Heart left ventricle (tissue), 16 donors: ENCODE measurements at regions not wholly inside any gene's neighbourhood (a gene's known extent, or its start where the extent isn't known, plus 50 kb on each side); places are given as distances from the start of the nearest gene placed in this dataset.
"Not testable (repeated sequence)": the region's sequence is repeated elsewhere in the genome, so short reads cannot be mapped to it uniquely, and the experiment has no call there.

Source experiments
- ATAC-seq, 4 donors: fragments of 200-7000 bp; cut with Tn5 transposase; one replicate each; pipeline ENCODE4 v1.9.1; 2020 to 2022; ENCODE audit warnings: moderate library complexity in 4 of 4, mild to moderate bottlenecking in 3 of 4, moderate number of reproducible peaks in 1 of 4
- DNase-seq, 5 donors: peaks; one replicate each; pipeline ENCODE4 v3.0.0-alpha.2; 2020
- H3K27ac ChIP-seq, 12 donors: fragments of 200-600 bp; sonication (generic) in 4 of 12; one replicate each; pipeline versions ENCODE4 v1.5.0 to v1.8.0; 2016 to 2022; ENCODE audit warnings: mild to moderate bottlenecking in 2 of 12
- H3K27me3 ChIP-seq, 9 donors: fragments of 200-600 bp; sonication (generic) in 2 of 9; one replicate each; pipeline versions ENCODE4 v1.5.1 to v1.8.0; 2016 to 2022; ENCODE audit warnings: mild to moderate bottlenecking in 3 of 9
- H3K36me3 ChIP-seq, 9 donors: fragments of 200-600 bp; sonication (generic) in 2 of 9; one replicate each; pipeline versions ENCODE4 v1.5.0 to v1.8.0; 2018 to 2022; ENCODE audit warnings: mild to moderate bottlenecking in 2 of 9
- H3K4me1 ChIP-seq, 12 donors: fragments of 200-600 bp; sonication (generic) in 4 of 12; one replicate each; pipeline versions ENCODE4 v1.5.0 to v1.8.0; 2016 to 2022; ENCODE audit warnings: mild to moderate bottlenecking in 3 of 12
- H3K4me3 ChIP-seq, 12 donors: fragments of 200-600 bp; sonication (generic) in 4 of 12; one replicate each; pipeline versions ENCODE4 v1.5.0 to v1.8.0; 2017 to 2022; ENCODE audit warnings: mild to moderate bottlenecking in 9 of 12, moderate library complexity in 4 of 12
- H3K9me3 ChIP-seq, 12 donors: fragments of 200-600 bp; sonication (generic) in 4 of 12; one replicate each; pipeline versions ENCODE4 v1.5.0 to v1.8.0; 2016 to 2022; ENCODE audit warnings: mild to moderate bottlenecking in 1 of 12
- CTCF ChIP-seq, 12 donors: fragments of 200-600 bp; sonication (generic) in 4 of 12; IDR thresholded peaks; one replicate each; pipeline versions ENCODE4 v1.5.0 to v1.8.0; 2018 to 2022; ENCODE audit warnings: antibody characterized with exemption in 12 of 12, mild to moderate bottlenecking in 5 of 12
- POLR2A ChIP-seq, 2 donors: fragments of 450-650 bp; IDR thresholded peaks; one replicate each; pipeline ENCODE4 v1.6.1; 2017; ENCODE audit warnings: antibody characterized with exemption in 2 of 2, mild to moderate bottlenecking in 2 of 2, moderate library complexity in 2 of 2
- WGBS, 4 donors: extraction: QIAGEN DNeasy Blood & Tissue Kit in 2 of 4; methylation state at CpG; one replicate each; pipeline versions ENCODE4 v1.1.5 to v1.1.7; 2013 to 2018; 5-methylcytosine and 5-hydroxymethylcytosine counted together
- intact Hi-C, 10 donors: fragments of 100-400 bp; cut with DNase I; formaldehyde crosslinking; loops; one replicate each; pipeline versions ENCODE4 v1.11.1 to v1.14.2; 2022
- donor health status: ischemic (EF 13 %, LVEDD 7.1; RV severe dilation, severe dysfunction).
- donor health status: healthy with polysubstance abuse.
- donor health status: DM: no; HTN: yes; CAD: no.
- donor health status: DM: no; HTN: no; CAD: no.
- donor health status: ischemic (EF 25% LVEDD 6.9; RV normal size, moderate dysfunction).
- donor health status: ischemic (EF 25% LVEDD 5.7; RV mildly dilated, moderate dysfunction).
- donor health status: healthy.
- donor health status: DM: yes; HTN: yes; CAD: no.
- donor health status: ischemic (EF 35%, LVEDD 5.7; RV mildly dilated, moderate dysfunction).
- donor health status: nonischemic (EF 11% LVEDD 7.7; RV severe dilation, severe dysfunction).
- donor health status: DM: yes; HTN: yes; CAD: no.
- donor health status: PGD.
- donor health status: ischemic (EF 29% LVEDD 5.4; RV normal size, mild dysfunction).
- donor health status: nonischemic (EF 23%, LVEDD 6.1; RV moderate dilation, normal function).

DNA sequence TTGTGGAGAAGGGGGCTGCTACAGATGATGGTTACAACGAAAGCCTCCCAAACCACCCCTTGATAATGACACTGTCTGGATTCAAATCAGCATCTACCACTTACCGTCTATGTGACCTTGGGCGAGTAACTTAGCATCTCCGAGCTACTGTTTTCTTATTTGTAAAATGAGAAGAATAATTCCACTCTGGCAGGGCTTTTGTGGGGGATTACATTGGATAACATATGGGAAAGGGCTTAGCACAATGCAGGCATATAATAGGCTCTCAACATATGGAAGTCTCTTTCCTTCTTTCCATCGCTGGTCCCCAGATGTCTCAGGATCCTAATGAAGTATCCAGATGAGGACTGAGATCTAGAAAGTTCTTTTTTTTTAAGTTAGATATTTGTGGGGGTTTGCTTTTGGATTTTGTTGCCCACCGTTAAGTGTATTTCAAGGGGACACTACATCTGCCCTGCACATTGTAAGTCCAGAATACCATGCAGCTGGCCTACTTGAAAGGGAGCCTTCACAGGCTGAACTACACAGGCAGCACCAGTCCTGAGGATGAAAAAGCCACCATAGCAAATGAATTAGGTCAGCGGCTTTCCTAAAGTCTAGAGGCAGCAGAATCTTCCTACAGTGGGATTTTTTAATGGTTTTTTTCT lies 172.2 kb upstream of the IRF2BP2 start:
- H3K4me3 ChIP-seq: no peak overlapping the region
- intact Hi-C loops: no loop called here
- H3K4me1 ChIP-seq: peaks cover 0 to 20% (median 0%) of the 10 kb centered on the region in 12 donors
- H3K9me3 ChIP-seq: no peaks in the 10 kb centered on the region
- H3K27me3 ChIP-seq: peaks cover 0 to 68% (median 22%) of the 10 kb centered on the region in 9 donors
- H3K36me3 ChIP-seq: no peaks in the 10 kb centered on the region
- DNase-seq (no peak), ATAC-seq (no peak)
- WGBS, 4 donors: 89 to 92% (median 91%) methylated on average over 7 of the region's 7 CpGs
- H3K27ac ChIP-seq: no peak overlapping the region
- TF ChIP-seq POLR2A (IDR thresholded peaks at IDR 0.05) (no peak), CTCF (IDR thresholded peaks at IDR 0.05) (no peak)

DNA sequence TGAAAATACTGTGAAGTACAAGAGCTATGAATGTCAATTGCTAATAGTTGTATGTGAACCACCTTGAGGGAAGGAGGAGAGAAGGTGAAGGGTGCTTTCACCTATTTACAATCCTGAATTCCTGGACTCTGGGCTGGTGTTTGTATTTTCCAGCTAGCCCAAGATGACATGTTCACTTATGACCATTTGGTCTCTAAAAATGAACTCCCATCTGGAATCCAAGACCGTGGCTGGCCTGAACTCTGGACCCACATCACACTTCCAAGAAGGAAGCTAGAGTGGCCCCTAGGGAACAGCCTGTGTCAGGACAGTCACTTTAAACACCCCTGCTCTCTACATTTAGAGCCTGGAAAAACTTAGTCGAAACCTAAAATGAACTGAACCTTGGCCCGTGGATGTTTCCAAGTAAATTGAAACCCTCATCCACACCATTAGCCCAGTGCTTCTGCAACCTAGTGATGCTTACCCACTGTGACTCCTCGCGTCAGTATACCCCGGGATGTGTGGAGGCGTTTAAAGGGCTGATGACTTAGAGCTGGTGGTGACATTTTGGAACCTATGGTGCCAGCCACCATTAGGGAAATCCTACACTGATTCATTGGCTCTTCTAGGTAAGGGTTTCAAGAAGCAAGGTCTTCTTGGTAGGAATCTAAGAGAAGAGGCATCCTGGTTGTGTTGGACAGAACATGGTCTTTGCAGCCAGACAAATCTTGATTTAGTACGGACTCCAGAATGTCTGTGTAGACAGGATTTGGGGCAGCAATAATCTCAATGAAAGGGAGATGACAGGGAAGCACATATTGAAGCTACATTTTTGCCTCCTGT lies 171.5 kb upstream of the IRF2BP2 start:
- DNase-seq: peak in 3 of 5 donors; percentile 44 to 58 (median 53)
- Histone ChIP-seq H3K4me1 (peaks cover 0 to 22% (median 0%) of the 10 kb centered on the region in 12 donors), H3K36me3 (no peaks in the 10 kb centered on the region), H3K4me3 (no peak overlapping the region), H3K27ac (no peak overlapping the region), H3K9me3 (no peaks in the 10 kb centered on the region), H3K27me3 (peaks cover 0 to 72% (median 25%) of the 10 kb centered on the region in 9 donors)
- 80 to 86% (median 82%) methylated on average over 8 of the region's 8 CpGs for WGBS, 4 donors
- intact Hi-C loops: no loop called here
- ATAC-seq: peak in 3 of 4 donors; percentile 6 to 45 (median 17)
- TF ChIP-seq POLR2A (IDR thresholded peaks at IDR 0.05) (no peak), CTCF (IDR thresholded peaks at IDR 0.05) (no peak)

GRCh38 chr1:234780531-234781162 lies 170.7 kb upstream of the IRF2BP2 start:
- intact Hi-C loops: no loop called here
- 78 to 82% (median 80%) methylated on average over 13 of the region's 13 CpGs for WGBS, 4 donors
- ATAC-seq (peak in 1 of 4 donors; percentile 10), DNase-seq (peak in 1 of 5 donors; percentile 30)
- Histone ChIP-seq H3K9me3 (no peaks in the 10 kb centered on the region), H3K27ac (no peak overlapping the region), H3K27me3 (peaks cover 0 to 74% (median 25%) of the 10 kb centered on the region in 9 donors), H3K4me1 (peaks cover 0 to 22% (median 0%) of the 10 kb centered on the region in 12 donors), H3K36me3 (no peaks in the 10 kb centered on the region), H3K4me3 (no peak overlapping the region)
- TF ChIP-seq POLR2A (IDR thresholded peaks at IDR 0.05) (no peak), CTCF (IDR thresholded peaks at IDR 0.05) (no peak)

DNA sequence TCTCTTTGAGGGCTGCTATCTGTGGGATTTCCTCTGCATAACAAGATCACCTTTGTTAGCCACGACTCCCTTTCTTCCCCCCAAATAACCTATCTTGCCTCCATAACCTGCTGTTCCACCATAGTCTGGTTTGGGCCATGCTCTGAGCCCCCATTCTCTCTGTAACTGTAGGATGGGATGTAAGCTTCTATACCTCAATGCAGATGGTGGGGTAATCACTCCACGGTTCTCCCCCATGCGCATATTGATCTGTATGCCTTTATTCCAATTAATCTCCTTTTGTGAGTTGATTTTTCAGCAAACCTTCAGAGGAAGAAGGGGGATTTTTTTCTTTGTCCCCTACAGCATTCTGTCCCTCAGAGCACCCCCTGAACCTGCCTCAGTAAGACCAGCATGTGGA lies 170.1 kb upstream of the IRF2BP2 start:
- 72 to 79% (median 77%) methylated on average over 3 of the region's 3 CpGs for WGBS, 4 donors
- Histone ChIP-seq H3K9me3 (no peaks in the 10 kb centered on the region), H3K4me1 (peaks cover 0 to 24% (median 0%) of the 10 kb centered on the region in 12 donors), H3K4me3 (no peak overlapping the region), H3K27ac (no peak overlapping the region), H3K27me3 (peaks cover 0 to 74% (median 25%) of the 10 kb centered on the region in 9 donors), H3K36me3 (no peaks in the 10 kb centered on the region)
- DNase-seq (no peak), ATAC-seq (no peak)
- intact Hi-C loops: no loop called here
- TF ChIP-seq CTCF (IDR thresholded peaks at IDR 0.05) (no peak), POLR2A (IDR thresholded peaks at IDR 0.05) (no peak)

- 85 to 91% (median 89%) methylated on average over 5 of the region's 5 CpGs for WGBS, 4 donors
- H3K4me3 ChIP-seq, intact Hi-C loops, H3K27ac ChIP-seq, H3K36me3 ChIP-seq, H3K9me3 ChIP-seq, ATAC-seq, DNase-seq: not testable (repeated sequence)
- Histone ChIP-seq H3K27me3 (peaks cover 0 to 74% (median 25%) of the 10 kb centered on the region in 9 donors), H3K4me1 (peaks cover 0 to 29% (median 0%) of the 10 kb centered on the region in 12 donors)
These were observed 169.6 kb upstream of the IRF2BP2 start for GRCh38 chr1:234779600-234779999.
